SK-N-SH (cell line): ENCODE measurements at regions not wholly inside any gene's neighbourhood (a gene's known extent, or its start where the extent isn't known, plus 50 kb on each side); places are given as distances from the start of the nearest gene placed in this dataset.

ENCODE experiments used
- CTCF ChIA-PET: fragments of 300-600, 350-600 bp; formaldehyde crosslinking; extraction: SDS; loops from one replicate; lab custom pipeline; 2021; lab: Yijun Ruan, JAX
- POLR2A ChIA-PET: fragments of 350-600 bp; sonication (Branson Sonifier 250); formaldehyde crosslinking; extraction: SDS; loops from one replicate; lab custom pipeline; 2020; ENCODE audit warnings: antibody characterized with exemption, inconsistent platforms; lab: Yijun Ruan, JAX
- DNase-seq: peaks from one replicate; pipeline ENCODE4 v3.0.0; 2012
- H2AFZ ChIP-seq: fragments of 200-600 bp; sonication (generic); 2 replicates; pipeline ENCODE4 v1.8.1; 2016; ENCODE audit warnings: antibody characterized with exemption, mild to moderate bottlenecking, low read depth
- H3F3A ChIP-seq: fragments of 200-600 bp; sonication (generic); replicated peaks from 2 replicates; pipeline ENCODE3; 2016; ENCODE audit warnings: antibody characterized with exemption, mild to moderate bottlenecking; ENCODE audit not compliant: insufficient read depth
- H3K27ac ChIP-seq, 2 experiments: fragments of 200-500 bp in 1 of 2; fragments of 200-600 bp in 1 of 2; sonication (Bioruptor generic) in 1 of 2; sonication (generic), shearing (Covaris generic) in 1 of 2; 2 replicates each; pipeline versions ENCODE4 v1.5.1 to v1.6.1; 2014 to 2016; ENCODE audit warnings: low read depth in 2 of 2, inconsistent platforms in 1 of 2, low read length in 1 of 2, mild to moderate bottlenecking in 1 of 2, mixed read lengths in 1 of 2
- H3K27me3 ChIP-seq: fragments of 200-600 bp; sonication (generic), shearing (Covaris generic); 2 replicates; pipeline ENCODE4 v1.6.1; 2016; ENCODE audit warnings: mixed run types; ENCODE audit not compliant: insufficient read depth
- H3K36me3 ChIP-seq, 2 experiments: fragments of 200-500 bp in 1 of 2; fragments of 200-600 bp in 1 of 2; sonication (Bioruptor generic) in 1 of 2; sonication (generic) in 1 of 2; replicated peaks in 1 of 2; 2 replicates each; pipeline versions ENCODE3 to v1.5.1; 2014 to 2016; ENCODE audit warnings: low read length in 1 of 2, mild to moderate bottlenecking in 1 of 2; ENCODE audit not compliant: insufficient read depth in 2 of 2, control insufficient read depth in 1 of 2
- H3K4me1 ChIP-seq, 2 experiments: fragments of 200-500 bp in 1 of 2; fragments of 200-600 bp in 1 of 2; sonication (Bioruptor generic) in 1 of 2; sonication (generic), shearing (Covaris generic) in 1 of 2; 2 replicates each; pipeline versions ENCODE4 v1.5.1 to v1.6.1; 2014 to 2016; ENCODE audit warnings: low read depth in 1 of 2, low read length in 1 of 2, mixed run types in 1 of 2; ENCODE audit not compliant: insufficient read depth in 2 of 2, control insufficient read depth in 1 of 2
- H3K4me2 ChIP-seq: fragments of 200-600 bp; sonication (generic), shearing (Covaris generic); 2 replicates; pipeline ENCODE4 v1.6.1; 2017; ENCODE audit warnings: mixed run types
- H3K4me3 ChIP-seq, 2 experiments: fragments of 200-500 bp in 1 of 2; fragments of 200-600 bp in 1 of 2; sonication (Bioruptor generic) in 1 of 2; sonication (generic), shearing (Covaris generic) in 1 of 2; 2 replicates each; pipeline versions ENCODE4 v1.5.1 to v1.8.1; 2014 to 2016; ENCODE audit warnings: low read depth in 2 of 2, inconsistent platforms in 1 of 2, low read length in 1 of 2, mild to moderate bottlenecking in 1 of 2, mixed read lengths in 1 of 2, moderate library complexity in 1 of 2
- H3K79me2 ChIP-seq: fragments of 200-600 bp; sonication (generic); 2 replicates; pipeline ENCODE4 v1.8.1; 2017; ENCODE audit warnings: mild to moderate bottlenecking; ENCODE audit not compliant: insufficient read depth
- H3K9ac ChIP-seq: fragments of 200-600 bp; sonication (generic); 2 replicates; pipeline ENCODE4 v1.6.1; 2017; ENCODE audit warnings: mixed run types
- H3K9me2 ChIP-seq: fragments of 200-600 bp; sonication (generic); 2 replicates; pipeline ENCODE4 v1.6.1; 2017; ENCODE audit warnings: mixed run types
- H3K9me3 ChIP-seq: fragments of 200-600 bp; sonication (generic); 2 replicates; pipeline ENCODE4 v1.6.1; 2017; ENCODE audit warnings: mixed run types, mild to moderate bottlenecking, moderate library complexity
- H4K20me1 ChIP-seq: fragments of 200-600 bp; sonication (generic); 2 replicates; pipeline ENCODE4 v1.6.1; 2017; ENCODE audit warnings: mild to moderate bottlenecking, mixed run types; ENCODE audit not compliant: insufficient read depth
- CHD2 ChIP-seq: fragments of 150-350 bp; IDR thresholded peaks from 2 replicates; pipeline ENCODE4 v1.6.1; 2018; ENCODE audit warnings: low read length; ENCODE audit not compliant: partially characterized antibody
- ELF1 ChIP-seq: IDR thresholded peaks from 2 replicates; pipeline ENCODE4 v1.4.0; 2012
- FOXJ3 ChIP-seq: sonication (generic); formaldehyde crosslinking; IDR thresholded peaks from 2 replicates; pipeline ENCODE4 v1.5.1; 2020; ENCODE audit warnings: mild to moderate bottlenecking, missing genetic modification reagents
- FOXM1 ChIP-seq: IDR thresholded peaks from 2 replicates; pipeline ENCODE4 v1.4.0; 2012; ENCODE audit warnings: low read depth, mild to moderate bottlenecking
- GATA2 ChIP-seq: sonication (generic); formaldehyde crosslinking; IDR thresholded peaks from 2 replicates; pipeline ENCODE4 v1.5.0; 2020; ENCODE audit warnings: mild to moderate bottlenecking, missing genetic modification reagents
- JUND ChIP-seq: IDR thresholded peaks from 2 replicates; pipeline ENCODE4 v1.4.0; 2012
- MEF2A ChIP-seq: IDR thresholded peaks from 2 replicates; pipeline ENCODE4 v1.4.0; 2012; ENCODE audit warnings: low read depth, borderline replicate concordance
- MXI1 ChIP-seq: IDR thresholded peaks from 2 replicates; pipeline ENCODE4 v1.6.1; 2012; ENCODE audit warnings: mild to moderate bottlenecking, low read depth, low read length, improper control_type of control experiment
- NFIC ChIP-seq: IDR thresholded peaks from 2 replicates; pipeline ENCODE4 v1.4.0; 2012; ENCODE audit warnings: borderline replicate concordance
- RAD21 ChIP-seq: IDR thresholded peaks from 2 replicates; pipeline ENCODE4 v1.6.1; 2012; ENCODE audit warnings: mild to moderate bottlenecking, low read length
- RCOR1 ChIP-seq: fragments of 150-350 bp; IDR thresholded peaks from 2 replicates; pipeline ENCODE4 v1.6.1; 2017; ENCODE audit warnings: antibody characterized with exemption, low read length
- RXRA ChIP-seq: IDR thresholded peaks from 2 replicates; pipeline ENCODE4 v1.4.0; 2012; ENCODE audit warnings: low read depth, mild to moderate bottlenecking, borderline replicate concordance
- TAF1 ChIP-seq: IDR thresholded peaks from 2 replicates; pipeline ENCODE4 v1.6.1; 2012; ENCODE audit warnings: low read depth, mild to moderate bottlenecking, low read length, moderate library complexity, borderline replicate concordance
- TCF12 ChIP-seq: IDR thresholded peaks from 2 replicates; pipeline ENCODE4 v1.4.0; 2012
- WGBS: methylation state at CpG from one replicate; pipeline ENCODE4 v1.1.6; 2017; ENCODE audit warnings: low lambda C conversion rate; 5-methylcytosine and 5-hydroxymethylcytosine counted together
- TF ChIP-seq, protein P1 (sequence below): IDR thresholded peaks from 2 replicates; pipeline ENCODE4 v1.4.0; 2012; ENCODE audit warnings: low read depth, borderline replicate concordance
- TF ChIP-seq, protein P2 (sequence below): fragments of 200-600 bp; sonication (generic); IDR thresholded peaks from 2 replicates; pipeline ENCODE4 v1.6.1; 2017; ENCODE audit warnings: antibody characterized with exemption, mild to moderate bottlenecking, moderate library complexity
- TF ChIP-seq, protein P3 (sequence below): IDR thresholded peaks from 2 replicates; pipeline ENCODE4; 2012
- TF ChIP-seq, protein P4 (sequence below): IDR thresholded peaks from 2 replicates; pipeline ENCODE4 v1.4.0; 2012; ENCODE audit warnings: low read depth, borderline replicate concordance

DNA sequence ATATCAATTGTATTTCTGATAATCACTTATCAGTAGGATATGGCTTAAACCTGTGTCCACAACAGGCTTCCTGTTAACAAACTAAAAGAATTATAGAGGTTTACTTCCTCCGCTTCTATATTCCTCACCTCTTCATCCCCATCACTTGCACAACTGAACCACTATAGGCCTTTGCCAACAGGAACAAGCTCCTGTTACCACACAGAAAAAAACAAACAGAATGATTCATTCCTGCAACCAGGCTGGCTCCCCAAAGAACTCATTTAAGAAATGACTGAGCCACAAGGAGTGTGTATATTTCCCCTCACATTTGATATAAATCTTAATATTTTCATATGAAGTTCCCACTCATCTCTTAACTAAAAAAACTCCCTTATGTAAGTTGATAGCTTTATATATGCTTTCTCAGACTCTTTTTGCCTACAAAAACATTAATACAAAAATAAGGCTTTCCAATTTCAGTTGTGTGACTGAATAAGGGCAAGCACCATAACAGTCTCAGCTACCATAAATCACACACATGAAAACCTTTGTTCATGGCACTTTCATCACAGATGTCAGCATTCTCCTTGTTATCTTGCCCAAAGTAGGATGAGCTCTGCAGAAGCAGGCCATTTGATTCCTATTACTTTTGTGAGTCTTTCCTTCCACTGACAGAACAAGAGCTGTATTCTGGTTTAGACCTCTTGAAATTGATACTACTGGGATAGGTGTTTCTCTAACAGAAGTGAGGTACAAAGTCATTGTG lies 366.8 kb downstream of the SLITRK1 start:
- DNase-seq: no peak
- H3K4me3 ChIP-seq: no peak overlapping the region
- H3K79me2 ChIP-seq: no peaks in the 10 kb centered on the region
- no peaks in the 10 kb centered on the region for H3K36me3 ChIP-seq
- CTCF ChIA-PET: no interaction called here
- H4K20me1 ChIP-seq: no peaks in the 10 kb centered on the region
- no peaks in the 10 kb centered on the region for H3K9me3 ChIP-seq
- no peaks in the 10 kb centered on the region for H3K27me3 ChIP-seq
- H3K4me2 ChIP-seq: no peak overlapping the region
- no peaks in the 10 kb centered on the region for H3F3A ChIP-seq
- H3K9ac ChIP-seq: no peak overlapping the region
- H3K4me1 ChIP-seq: no peaks in the 10 kb centered on the region
- WGBS: 70% methylated on average over 1 of the region's 1 CpG
- no peak overlapping the region for H2AFZ ChIP-seq
- TF ChIP-seq JUND (no peak), RAD21 (no peak), MEF2A (no peak), GATA2 (no peak), RCOR1 (no peak), RXRA (no peak), ELF1 (no peak), TAF1 (no peak), TCF12 (no peak), MXI1 (no peak), CHD2 (no peak), NFIC (no peak), FOXJ3 (CRISPR knock-in tag) (no peak), FOXM1 (no peak)
- TF ChIP-seq, protein P1, sequence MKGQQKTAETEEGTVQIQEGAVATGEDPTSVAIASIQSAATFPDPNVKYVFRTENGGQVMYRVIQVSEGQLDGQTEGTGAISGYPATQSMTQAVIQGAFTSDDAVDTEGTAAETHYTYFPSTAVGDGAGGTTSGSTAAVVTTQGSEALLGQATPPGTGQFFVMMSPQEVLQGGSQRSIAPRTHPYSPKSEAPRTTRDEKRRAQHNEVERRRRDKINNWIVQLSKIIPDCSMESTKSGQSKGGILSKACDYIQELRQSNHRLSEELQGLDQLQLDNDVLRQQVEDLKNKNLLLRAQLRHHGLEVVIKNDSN: no peak
- TF ChIP-seq, protein P2, sequence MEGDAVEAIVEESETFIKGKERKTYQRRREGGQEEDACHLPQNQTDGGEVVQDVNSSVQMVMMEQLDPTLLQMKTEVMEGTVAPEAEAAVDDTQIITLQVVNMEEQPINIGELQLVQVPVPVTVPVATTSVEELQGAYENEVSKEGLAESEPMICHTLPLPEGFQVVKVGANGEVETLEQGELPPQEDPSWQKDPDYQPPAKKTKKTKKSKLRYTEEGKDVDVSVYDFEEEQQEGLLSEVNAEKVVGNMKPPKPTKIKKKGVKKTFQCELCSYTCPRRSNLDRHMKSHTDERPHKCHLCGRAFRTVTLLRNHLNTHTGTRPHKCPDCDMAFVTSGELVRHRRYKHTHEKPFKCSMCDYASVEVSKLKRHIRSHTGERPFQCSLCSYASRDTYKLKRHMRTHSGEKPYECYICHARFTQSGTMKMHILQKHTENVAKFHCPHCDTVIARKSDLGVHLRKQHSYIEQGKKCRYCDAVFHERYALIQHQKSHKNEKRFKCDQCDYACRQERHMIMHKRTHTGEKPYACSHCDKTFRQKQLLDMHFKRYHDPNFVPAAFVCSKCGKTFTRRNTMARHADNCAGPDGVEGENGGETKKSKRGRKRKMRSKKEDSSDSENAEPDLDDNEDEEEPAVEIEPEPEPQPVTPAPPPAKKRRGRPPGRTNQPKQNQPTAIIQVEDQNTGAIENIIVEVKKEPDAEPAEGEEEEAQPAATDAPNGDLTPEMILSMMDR: no peak
- TF ChIP-seq, protein P3, sequence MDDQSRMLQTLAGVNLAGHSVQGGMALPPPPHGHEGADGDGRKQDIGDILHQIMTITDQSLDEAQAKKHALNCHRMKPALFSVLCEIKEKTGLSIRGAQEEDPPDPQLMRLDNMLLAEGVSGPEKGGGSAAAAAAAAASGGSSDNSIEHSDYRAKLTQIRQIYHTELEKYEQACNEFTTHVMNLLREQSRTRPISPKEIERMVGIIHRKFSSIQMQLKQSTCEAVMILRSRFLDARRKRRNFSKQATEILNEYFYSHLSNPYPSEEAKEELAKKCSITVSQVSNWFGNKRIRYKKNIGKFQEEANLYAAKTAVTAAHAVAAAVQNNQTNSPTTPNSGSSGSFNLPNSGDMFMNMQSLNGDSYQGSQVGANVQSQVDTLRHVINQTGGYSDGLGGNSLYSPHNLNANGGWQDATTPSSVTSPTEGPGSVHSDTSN: no peak
- TF ChIP-seq, protein P4, sequence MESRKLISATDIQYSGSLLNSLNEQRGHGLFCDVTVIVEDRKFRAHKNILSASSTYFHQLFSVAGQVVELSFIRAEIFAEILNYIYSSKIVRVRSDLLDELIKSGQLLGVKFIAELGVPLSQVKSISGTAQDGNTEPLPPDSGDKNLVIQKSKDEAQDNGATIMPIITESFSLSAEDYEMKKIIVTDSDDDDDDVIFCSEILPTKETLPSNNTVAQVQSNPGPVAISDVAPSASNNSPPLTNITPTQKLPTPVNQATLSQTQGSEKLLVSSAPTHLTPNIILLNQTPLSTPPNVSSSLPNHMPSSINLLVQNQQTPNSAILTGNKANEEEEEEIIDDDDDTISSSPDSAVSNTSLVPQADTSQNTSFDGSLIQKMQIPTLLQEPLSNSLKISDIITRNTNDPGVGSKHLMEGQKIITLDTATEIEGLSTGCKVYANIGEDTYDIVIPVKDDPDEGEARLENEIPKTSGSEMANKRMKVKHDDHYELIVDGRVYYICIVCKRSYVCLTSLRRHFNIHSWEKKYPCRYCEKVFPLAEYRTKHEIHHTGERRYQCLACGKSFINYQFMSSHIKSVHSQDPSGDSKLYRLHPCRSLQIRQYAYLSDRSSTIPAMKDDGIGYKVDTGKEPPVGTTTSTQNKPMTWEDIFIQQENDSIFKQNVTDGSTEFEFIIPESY: no peak
- POLR2A ChIA-PET: no interaction called here
- no peaks in the 10 kb centered on the region for H3K9me2 ChIP-seq
- H3K27ac ChIP-seq: no peak overlapping the region
